A549 (cell line): ENCODE measurements at regions not wholly inside any gene's neighbourhood (a gene's known extent, or its start where the extent isn't known, plus 50 kb on each side); places are given as distances from the start of the nearest gene placed in this dataset.

Experiments used
- HMGXB4 ChIP-seq: fragments of 250-450 bp; sonication (Bioruptor Pico); IDR thresholded peaks from 2 replicates; pipeline ENCODE4 v1.5.0; 2021; ENCODE audit warnings: mild to moderate bottlenecking, moderate library complexity, borderline replicate concordance
- POLR2A ChIP-seq: IDR thresholded peaks from 2 replicates; pipeline ENCODE4 v1.6.1; 2012; ENCODE audit warnings: mild to moderate bottlenecking, low read length
- SMC3 ChIP-seq: fragments of >200 bp; sonication (Bioruptor Twin); formaldehyde crosslinking; IDR thresholded peaks from 3 replicates; pipeline ENCODE4 v1.6.1; 2018; ENCODE audit warnings: inconsistent platforms
- ZFP36 ChIP-seq: fragments of 450-650 bp; IDR thresholded peaks from 2 replicates; pipeline ENCODE4 v1.6.1; 2014; ENCODE audit warnings: borderline replicate concordance; ENCODE audit not compliant: partially characterized antibody

- TF ChIP-seq SMC3 (no peak), HMGXB4 (no peak), POLR2A (no peak), ZFP36 (no peak)
Observed at GRCh38 chr5:6080436-6080835, 297.9 kb downstream of the MED10 start.
